RWPE1 (cell line): ENCODE measurements at regions not wholly inside any gene's neighbourhood (a gene's known extent, or its start where the extent isn't known, plus 50 kb on each side); places are given as distances from the start of the nearest gene placed in this dataset.

ENCODE experiments used
- CTCF ChIA-PET: fragments of 350-600 bp; sonication (Branson Sonifier 250); formaldehyde crosslinking; extraction: SDS; loops from one replicate; lab custom pipeline; 2021; lab: Yijun Ruan, JAX
- POLR2A ChIA-PET: fragments of 400-600 bp; formaldehyde crosslinking; extraction: SDS; loops from one replicate; lab custom pipeline; 2020; ENCODE audit warnings: antibody characterized with exemption; ENCODE audit not compliant: low non-redundant PET; lab: Yijun Ruan, JAX
- DNase-seq: peaks from one replicate; pipeline ENCODE4 v3.0.0; 2012; ENCODE audit warnings: low spot score
- H3K27ac ChIP-seq: fragments of 450-650 bp; 2 replicates; pipeline ENCODE4 v1.5.1; 2017
- CTCF ChIP-seq: fragments of 450-650 bp; conservative IDR thresholded peaks from 2 replicates; pipeline ENCODE4 v1.5.1; 2017; ENCODE audit warnings: low read depth, mild to moderate bottlenecking

GRCh38 chr2:175823707-175824073 lies 178.4 kb downstream of the LNPK start:
- TF ChIP-seq CTCF: no peak
- H3K27ac ChIP-seq: no peak overlapping the region
- ChIA-PET POLR2A (no interaction called here), CTCF (no interaction called here)
- no peak for DNase-seq

DNA sequence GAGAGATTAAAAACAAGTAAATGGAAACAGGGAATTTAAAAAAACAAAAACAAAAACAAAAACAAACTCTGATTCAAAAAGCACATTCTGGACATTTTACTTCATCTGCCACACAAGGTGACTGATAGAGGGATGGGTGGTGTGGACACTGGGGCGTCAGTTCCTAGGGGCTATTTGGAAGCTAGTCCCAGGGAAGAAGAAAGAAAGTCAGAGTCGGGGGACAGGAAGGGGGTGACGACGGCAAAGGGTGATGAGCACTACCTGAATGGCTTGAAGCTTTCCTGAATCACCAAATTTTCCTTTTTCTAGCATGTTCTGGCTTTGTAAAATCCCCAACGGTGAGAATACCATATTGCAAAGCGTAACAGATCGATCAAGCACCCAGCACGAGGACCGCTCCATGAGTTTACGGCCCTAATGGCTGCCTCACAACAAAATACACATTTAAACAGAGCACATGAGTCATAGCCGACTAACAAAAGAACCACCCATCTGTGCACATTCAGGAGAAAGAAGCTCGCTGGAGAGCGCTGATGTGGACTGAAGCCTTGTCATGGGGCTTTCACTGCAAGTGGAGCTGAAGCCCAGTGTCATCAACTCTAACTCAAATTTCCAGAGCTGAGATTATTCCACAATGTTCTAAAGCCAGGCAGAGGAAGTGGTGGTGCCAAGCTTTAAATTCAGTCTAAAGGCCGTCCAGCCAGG lies 178.9 kb downstream of the LNPK start:
- DNase-seq: no peak
- ChIA-PET CTCF (interaction anchor here (0.6 to 0.9 kb wide), 3 partner anchors 256 to 1113 kb away, joined by 3 read pairs; no protein-coding TSS in a partner anchor), POLR2A (no interaction called here)
- TF ChIP-seq CTCF: no peak
- H3K27ac ChIP-seq: no peak overlapping the region

GRCh38 chr2:175817221-175817620 lies 184.8 kb downstream of the LNPK start:
- ChIA-PET CTCF (no interaction called here), POLR2A (no interaction called here)
- peak; percentile 36 for DNase-seq
- no peak for TF ChIP-seq CTCF
- no peak overlapping the region for H3K27ac ChIP-seq

- no peak for TF ChIP-seq CTCF
- ChIA-PET POLR2A (no interaction called here), CTCF (interaction anchor here (0.8 kb wide), 1 partner anchor 240 kb away, joined by 3 read pairs; no protein-coding TSS in a partner anchor)
- DNase-seq: peak; percentile 27
- H3K27ac ChIP-seq: no peak overlapping the region
Observed at GRCh38 chr2:175815537-175815936, 186.5 kb downstream of the LNPK start.

GRCh38 chr2:175811971-175812370 lies 190.1 kb downstream of the LNPK start:
- DNase-seq: no peak
- POLR2A ChIA-PET: no interaction called here
- H3K27ac ChIP-seq: no peak overlapping the region
- no peak for TF ChIP-seq CTCF
- CTCF ChIA-PET: interaction anchor here (0.7 kb wide), 1 partner anchor 1081 kb away, joined by 3 read pairs; no protein-coding TSS in a partner anchor

GRCh38 chr2:175808858-175809257 lies 193.2 kb downstream of the LNPK start:
- H3K27ac ChIP-seq: no peak overlapping the region
- TF ChIP-seq CTCF: no peak
- no peak for DNase-seq
- CTCF ChIA-PET: no interaction called here
- POLR2A ChIA-PET: no interaction called here
